ENCODE measurements at regions not wholly inside any gene's neighbourhood (a gene's known extent, or its start where the extent isn't known, plus 50 kb on each side); places are given as distances from the start of the nearest gene placed in this dataset.

- peak overlapping the region; percentile 26 for H3K4me3 ChIP-seq
- no peaks in the 10 kb centered on the region for H3K36me3 ChIP-seq (ENCODE audit: insufficient read depth in 1 of 2, low read depth in 1 of 2)
- intact Hi-C loops (cut with DNase I): no loop called here
- no peaks in the 10 kb centered on the region for H3K9me3 ChIP-seq
- DNase-seq (no peak), ATAC-seq (no peak)
- no peaks in the 10 kb centered on the region for H3K4me1 ChIP-seq
- no peaks in the 10 kb centered on the region for H3K27me3 ChIP-seq (ENCODE audit: insufficient read depth in 3 of 3, low read length in 2 of 3)
- 66 to 71% (median 69%) methylated on average over 16 of the region's 16 CpGs for WGBS, 3 donors
- TF ChIP-seq CTCF (IDR thresholded peaks at IDR 0.05): no peak
- H3K27ac ChIP-seq: no peak overlapping the region
These were observed 105.3 kb upstream of the NFIB start for GRCh38 chr9:14418941-14419937.

GRCh38 chr9:14418301-14418940, 104.5 kb upstream of the NFIB start:
- H3K4me3 ChIP-seq: no peak overlapping the region
- no peak for ATAC-seq
- DNase-seq: no peak
- no peaks in the 10 kb centered on the region for H3K36me3 ChIP-seq (ENCODE audit: insufficient read depth in 1 of 2, low read depth in 1 of 2)
- H3K27me3 ChIP-seq (ENCODE audit: insufficient read depth in 3 of 3, low read length in 2 of 3): no peaks in the 10 kb centered on the region
- intact Hi-C loops (cut with DNase I): no loop called here
- TF ChIP-seq CTCF (IDR thresholded peaks at IDR 0.05): no peak
- WGBS, 3 donors: 57 to 62% (median 61%) methylated on average over 5 of the region's 5 CpGs
- H3K27ac ChIP-seq: no peak overlapping the region
- no peaks in the 10 kb centered on the region for H3K4me1 ChIP-seq
- no peaks in the 10 kb centered on the region for H3K9me3 ChIP-seq

- no peak overlapping the region for H3K4me3 ChIP-seq
- no peaks in the 10 kb centered on the region for H3K4me1 ChIP-seq
- no peaks in the 10 kb centered on the region for H3K9me3 ChIP-seq
- DNase-seq (no peak), ATAC-seq (no peak)
- WGBS, 3 donors: 80 to 83% (median 81%) methylated on average over 3 of the region's 3 CpGs
- no peak overlapping the region for H3K27ac ChIP-seq
- H3K27me3 ChIP-seq (ENCODE audit: insufficient read depth in 3 of 3, low read length in 2 of 3): no peaks in the 10 kb centered on the region
- intact Hi-C loops (cut with DNase I): no loop called here
- H3K36me3 ChIP-seq (ENCODE audit: insufficient read depth in 1 of 2, low read depth in 1 of 2): no peaks in the 10 kb centered on the region
- no peak for TF ChIP-seq CTCF (IDR thresholded peaks at IDR 0.05)
These were observed 103.3 kb upstream of the NFIB start for GRCh38 chr9:14417237-14417636.

GRCh38 chr9:14415947-14416346, 102.0 kb upstream of the NFIB start:
- TF ChIP-seq CTCF (IDR thresholded peaks at IDR 0.05): no peak
- WGBS, 3 donors: 46 to 100% (median 94%) methylated on average over 1 of the region's 1 CpG

More at GRCh38 chr9:14415947-14416346, 102.0 kb upstream of the NFIB start:
- no peaks in the 10 kb centered on the region for H3K27me3 ChIP-seq (ENCODE audit: insufficient read depth in 3 of 3, low read length in 2 of 3)
- intact Hi-C loops (cut with DNase I): no loop called here
- no peak overlapping the region for H3K4me3 ChIP-seq
- H3K9me3 ChIP-seq: no peaks in the 10 kb centered on the region
- H3K4me1 ChIP-seq: no peaks in the 10 kb centered on the region
- ATAC-seq: no peak
- no peak overlapping the region for H3K27ac ChIP-seq
- no peaks in the 10 kb centered on the region for H3K36me3 ChIP-seq (ENCODE audit: insufficient read depth in 1 of 2, low read depth in 1 of 2)
- no peak for DNase-seq

Data from psoas muscle (tissue), 7 donors.